ENCODE measurements at regions not wholly inside any gene's neighbourhood (a gene's known extent, or its start where the extent isn't known, plus 50 kb on each side); places are given as distances from the start of the nearest gene placed in this dataset.

GRCh38 chr5:87785554-87786335, 373.0 kb upstream of the CCNH start:
- Histone ChIP-seq H3K27ac (no peak overlapping the region), H3K4me1 (no peaks in the 10 kb centered on the region), H3K36me3 (no peaks in the 10 kb centered on the region), H3K4me3 (no peak overlapping the region), H3K9me3 (no peaks in the 10 kb centered on the region), H3K27me3 (no peaks in the 10 kb centered on the region)
- TF ChIP-seq CTCF (IDR thresholded peaks at IDR 0.05): no peak
- DNase-seq (ENCODE audit: low spot score in 2 of 2): no peak
- intact Hi-C loops (cut with DNase I): no loop called here

GRCh38 chr5:87784879-87785495, 372.3 kb upstream of the CCNH start:
- no peaks in the 10 kb centered on the region for H3K27me3 ChIP-seq
- H3K4me3 ChIP-seq: no peak overlapping the region
- no peaks in the 10 kb centered on the region for H3K4me1 ChIP-seq
- H3K36me3 ChIP-seq: no peaks in the 10 kb centered on the region
- no peak for DNase-seq (ENCODE audit: low spot score in 2 of 2)
- no peak for TF ChIP-seq CTCF (IDR thresholded peaks at IDR 0.05)
- no peaks in the 10 kb centered on the region for H3K9me3 ChIP-seq
- intact Hi-C loops (cut with DNase I): loop anchor here (5.0 kb wide), 1 partner anchor 357 kb away; no protein-coding TSS in a partner anchor
- H3K27ac ChIP-seq: no peak overlapping the region

- TF ChIP-seq CTCF (IDR thresholded peaks at IDR 0.05): no peak
- intact Hi-C loops (cut with DNase I): loop anchor here (5.0 kb wide), 1 partner anchor 358 kb away; no protein-coding TSS in a partner anchor
- no peaks in the 10 kb centered on the region for H3K4me1 ChIP-seq
- no peaks in the 10 kb centered on the region for H3K27me3 ChIP-seq
- no peak for DNase-seq (ENCODE audit: low spot score in 2 of 2)
- H3K4me3 ChIP-seq: no peak overlapping the region
- no peaks in the 10 kb centered on the region for H3K9me3 ChIP-seq
- no peaks in the 10 kb centered on the region for H3K36me3 ChIP-seq
- H3K27ac ChIP-seq: no peak overlapping the region
Observed at GRCh38 chr5:87784311-87784710, 371.6 kb upstream of the CCNH start.

- Histone ChIP-seq H3K9me3 (no peaks in the 10 kb centered on the region), H3K27ac (no peak overlapping the region), H3K4me3 (no peak overlapping the region), H3K27me3 (no peaks in the 10 kb centered on the region), H3K4me1 (no peaks in the 10 kb centered on the region), H3K36me3 (no peaks in the 10 kb centered on the region)
- no peak for TF ChIP-seq CTCF (IDR thresholded peaks at IDR 0.05)
- intact Hi-C loops (cut with DNase I): loop anchor here (5.0 kb wide), 1 partner anchor 359 kb away; no protein-coding TSS in a partner anchor
- DNase-seq (ENCODE audit: low spot score in 2 of 2): no peak
Observed at GRCh38 chr5:87782916-87783315, 370.2 kb upstream of the CCNH start.

- no peak for TF ChIP-seq CTCF (IDR thresholded peaks at IDR 0.05)
- Histone ChIP-seq H3K27me3 (no peaks in the 10 kb centered on the region), H3K4me3 (no peak overlapping the region), H3K4me1 (no peaks in the 10 kb centered on the region), H3K27ac (no peak overlapping the region), H3K36me3 (no peaks in the 10 kb centered on the region), H3K9me3 (no peaks in the 10 kb centered on the region)
- DNase-seq (ENCODE audit: low spot score in 2 of 2): no peak
- intact Hi-C loops (cut with DNase I): loop anchor here (1.0 to 5.0 kb wide), 3 partner anchors 360 to 908 kb away; no protein-coding TSS in a partner anchor
Observed at GRCh38 chr5:87781976-87782375, 369.2 kb upstream of the CCNH start.

Data from ascending aorta (tissue), 2 donors.